HG02571 (cell line): ENCODE measurements at regions not wholly inside any gene's neighbourhood (a gene's known extent, or its start where the extent isn't known, plus 50 kb on each side); places are given as distances from the start of the nearest gene placed in this dataset.
"Not testable (repeated sequence)": the region's sequence is repeated elsewhere in the genome, so short reads cannot be mapped to it uniquely, and the experiment has no call there.

Source experiments
- ATAC-seq: cut with Tn5 transposase; IDR thresholded peaks from one replicate; pipeline ENCODE4 v1.9.1; 2021; ENCODE audit warnings: mild to moderate bottlenecking, moderate library complexity; ENCODE audit not compliant: unreplicated experiment

GRCh38 chr16:63896383-63897109 lies 1225.3 kb downstream of the CDH11 start:
- no peak for ATAC-seq

GRCh38 chr16:63890723-63891122 lies 1231.1 kb downstream of the CDH11 start:
- ATAC-seq = no peak

- ATAC-seq = no peak
Measured at GRCh38 chr16:63890081-63890480, 1231.8 kb downstream of the CDH11 start.

- ATAC-seq = no peak
Measured at GRCh38 chr16:63883091-63883490, 1238.8 kb downstream of the CDH11 start.

- ATAC-seq = no peak
Measured at GRCh38 chr16:63882576-63882975, 1239.3 kb downstream of the CDH11 start.

GRCh38 chr16:63880948-63881347 lies 1240.9 kb downstream of the CDH11 start:
- ATAC-seq = no peak

GRCh38 chr16:63877401-63877800 lies 1244.5 kb downstream of the CDH11 start:
- ATAC-seq = no peak

- no peak for ATAC-seq
Measured at GRCh38 chr16:63876103-63876502, 1245.8 kb downstream of the CDH11 start.

- ATAC-seq = not testable (repeated sequence)
Measured at GRCh38 chr16:63860700-63861099, 1261.2 kb downstream of the CDH11 start.

- ATAC-seq = no peak
Measured at GRCh38 chr16:63856537-63856936, 1265.3 kb downstream of the CDH11 start.

GRCh38 chr16:63850979-63851378 lies 1270.9 kb downstream of the CDH11 start:
- no peak for ATAC-seq

- ATAC-seq = no peak
Measured at GRCh38 chr16:63841271-63841670, 1280.6 kb downstream of the CDH11 start.

GRCh38 chr16:63830061-63830460 lies 1291.8 kb downstream of the CDH11 start:
- no peak for ATAC-seq

GRCh38 chr16:63822818-63823217 lies 1299.0 kb downstream of the CDH11 start:
- no peak for ATAC-seq

- ATAC-seq = no peak
Measured at GRCh38 chr16:63816276-63816675, 1305.6 kb downstream of the CDH11 start.

- ATAC-seq = no peak
Measured at GRCh38 chr16:63813862-63814261, 1308.0 kb downstream of the CDH11 start.

- no peak for ATAC-seq
Measured at GRCh38 chr16:63808730-63809129, 1313.1 kb downstream of the CDH11 start.

- no peak for ATAC-seq
Measured at GRCh38 chr16:63806794-63807506, 1314.9 kb downstream of the CDH11 start.

- no peak for ATAC-seq
Measured at GRCh38 chr16:63804126-63804525, 1317.7 kb downstream of the CDH11 start.

GRCh38 chr16:63789603-63790002 lies 1332.3 kb downstream of the CDH11 start:
- no peak for ATAC-seq

GRCh38 chr16:63787014-63787413 lies 1334.8 kb downstream of the CDH11 start:
- no peak for ATAC-seq

- ATAC-seq = no peak
Measured at GRCh38 chr16:63785170-63785569, 1336.7 kb downstream of the CDH11 start.
